H1 (cell line): ENCODE measurements at regions not wholly inside any gene's neighbourhood (a gene's known extent, or its start where the extent isn't known, plus 50 kb on each side); places are given as distances from the start of the nearest gene placed in this dataset.

Source experiments
- CTCF ChIA-PET: fragments of 300-600 bp; sonication (Branson Sonifier 250); formaldehyde crosslinking; loops from one replicate; lab custom pipeline; 2021; ENCODE audit not compliant: partially characterized antibody; lab: Charles Lee
- POLR2A ChIA-PET: fragments of 300-600 bp; sonication (Branson Sonifier 250); formaldehyde crosslinking; loops from one replicate; lab custom pipeline; 2021; ENCODE audit warnings: inconsistent platforms; ENCODE audit not compliant: partially characterized antibody; lab: Charles Lee
- DNase-seq, 2 experiments: peaks; one replicate each; pipeline versions ENCODE4 v3.0.0 to v3.0.0-alpha.2; 2010 to 2022; ENCODE audit warnings: low spot score in 2 of 2, low read depth in 1 of 2, mixed read lengths in 1 of 2
- FAIRE-seq: peaks from 2 replicates; lab custom pipeline; 2011; peaks lifted over from hg19 to GRCh38; lab: Jason Lieb, UNC
- H2AFZ ChIP-seq: 2 replicates; pipeline ENCODE4 v1.8.1; 2012; ENCODE audit warnings: low read length, inconsistent platforms
- H2AK5ac ChIP-seq: 2 replicates; pipeline ENCODE4 v1.6.1; 2013; ENCODE audit warnings: low read depth, low read length
- H2BK120ac ChIP-seq: replicated peaks from 2 replicates; pipeline ENCODE3; 2013; ENCODE audit warnings: low read depth, low read length, inconsistent platforms
- H2BK12ac ChIP-seq: 2 replicates; pipeline ENCODE4 v1.6.1; 2013; ENCODE audit warnings: low read depth, low read length
- H2BK15ac ChIP-seq: 2 replicates; pipeline ENCODE4 v1.6.1; 2013; ENCODE audit warnings: low read length
- H2BK20ac ChIP-seq: 2 replicates; pipeline ENCODE4 v1.6.1; 2013; ENCODE audit warnings: low read length
- H2BK5ac ChIP-seq: 2 replicates; pipeline ENCODE4 v1.6.1; 2013; ENCODE audit warnings: low read depth, low read length
- H3K14ac ChIP-seq: 2 replicates; pipeline ENCODE4 v1.6.1; 2013; ENCODE audit warnings: inconsistent platforms; ENCODE audit not compliant: insufficient read length
- H3K18ac ChIP-seq: 2 replicates; pipeline ENCODE4 v1.6.1; 2013; ENCODE audit warnings: low read length; ENCODE audit errors: extremely low read depth
- H3K23ac ChIP-seq: 2 replicates; pipeline ENCODE4 v1.6.1; 2013; ENCODE audit warnings: inconsistent platforms; ENCODE audit not compliant: insufficient read length
- H3K23me2 ChIP-seq: 2 replicates; pipeline ENCODE4 v1.6.1; 2013; ENCODE audit warnings: low read depth, low read length
- H3K27ac ChIP-seq: 2 replicates; pipeline ENCODE4 v1.6.1; 2011; ENCODE audit warnings: low read depth, low read length, inconsistent platforms
- H3K27me3 ChIP-seq, 4 experiments: replicated peaks in 1 of 4; 1 replicate in 1 of 4; 2 replicates in 3 of 4; pipeline versions ENCODE4 v1.6.1 to v1.8.1; 2011 to 2013; ENCODE audit warnings: low read length in 3 of 4, mild to moderate bottlenecking in 3 of 4, inconsistent platforms in 2 of 4, mixed read lengths in 2 of 4, moderate library complexity in 1 of 4; ENCODE audit not compliant: control insufficient read depth in 3 of 4, insufficient read depth in 3 of 4; ENCODE audit errors: extremely low read depth in 1 of 4
- H3K36me3 ChIP-seq, 4 experiments: 2 replicates each; pipeline versions ENCODE4 v1.6.1 to v1.8.1; 2011 to 2013; ENCODE audit warnings: mild to moderate bottlenecking in 4 of 4, low read length in 3 of 4, moderate library complexity in 2 of 4, control low read depth in 1 of 4, inconsistent platforms in 1 of 4; ENCODE audit not compliant: insufficient read depth in 4 of 4, control insufficient read depth in 2 of 4
- H3K4ac ChIP-seq: replicated peaks from 2 replicates; pipeline ENCODE3; 2013; ENCODE audit warnings: low read length, low read depth, mixed read lengths, inconsistent platforms; ENCODE audit not compliant: insufficient read length
- H3K4me1 ChIP-seq, 4 experiments: replicated peaks in 1 of 4; 1 replicate in 1 of 4; 2 replicates in 3 of 4; pipeline versions ENCODE4 v1.6.1 to v1.8.1; 2011 to 2013; ENCODE audit warnings: low read length in 3 of 4, inconsistent platforms in 2 of 4, mixed read lengths in 1 of 4; ENCODE audit not compliant: insufficient read depth in 4 of 4, control insufficient read depth in 3 of 4
- H3K4me2 ChIP-seq, 2 experiments: 2 replicates each; pipeline versions ENCODE4 v1.6.1 to v1.8.1; 2011 to 2013; ENCODE audit warnings: low read depth in 2 of 2, low read length in 2 of 2, control low read depth in 1 of 2, inconsistent platforms in 1 of 2, mild to moderate bottlenecking in 1 of 2; ENCODE audit not compliant: insufficient read depth in 1 of 2
- H3K4me3 ChIP-seq, 4 experiments: fragments of 200-600, 300-600 bp in 1 of 4; sonication (generic), shearing (Covaris generic), sonication (Bioruptor Twin) in 1 of 4; 2 replicates each; pipeline versions ENCODE4 v1.5.1 to v1.8.1; 2011 to 2016; ENCODE audit warnings: low read length in 4 of 4, low read depth in 3 of 4, control low read depth in 2 of 4, inconsistent platforms in 2 of 4, mild to moderate bottlenecking in 2 of 4, mixed read lengths in 1 of 4, moderate library complexity in 1 of 4; ENCODE audit not compliant: insufficient read depth in 2 of 4; ENCODE audit errors: extremely low read depth in 1 of 4
- H3K56ac ChIP-seq: replicated peaks from 2 replicates; pipeline ENCODE3; 2013; ENCODE audit warnings: low read depth, mild to moderate bottlenecking, mixed read lengths, low read length, inconsistent platforms; ENCODE audit not compliant: insufficient read length
- H3K79me1 ChIP-seq: 2 replicates; pipeline ENCODE4 v1.6.1; 2013; ENCODE audit warnings: low read depth, low read length, control low read depth
- H3K79me2 ChIP-seq, 2 experiments: 2 replicates each; pipeline versions ENCODE4 v1.6.1 to v1.8.1; 2012 to 2013; ENCODE audit warnings: low read length in 2 of 2, mild to moderate bottlenecking in 2 of 2, inconsistent platforms in 1 of 2; ENCODE audit not compliant: insufficient read depth in 2 of 2, control insufficient read depth in 1 of 2
- H3K9ac ChIP-seq, 4 experiments: replicated peaks in 1 of 4; 1 replicate in 1 of 4; 2 replicates in 3 of 4; pipeline versions ENCODE4 v1.6.1 to v1.8.1; 2011 to 2013; ENCODE audit warnings: low read depth in 3 of 4, low read length in 3 of 4, control low read depth in 2 of 4, mild to moderate bottlenecking in 2 of 4, moderate library complexity in 2 of 4, inconsistent platforms in 1 of 4; ENCODE audit errors: extremely low read depth in 1 of 4
- H3K9me3 ChIP-seq, 2 experiments: 2 replicates each; pipeline versions ENCODE4 v1.6.1 to v1.8.1; 2012 to 2013; ENCODE audit warnings: mild to moderate bottlenecking in 2 of 2, moderate library complexity in 2 of 2, control low read depth in 1 of 2, inconsistent platforms in 1 of 2, low read depth in 1 of 2, low read length in 1 of 2, mixed read lengths in 1 of 2; ENCODE audit not compliant: insufficient read depth in 2 of 2
- H4K20me1 ChIP-seq, 2 experiments: replicated peaks in 1 of 2; 2 replicates each; pipeline versions ENCODE3 to v1.8.1; 2011 to 2013; ENCODE audit warnings: inconsistent platforms in 2 of 2, low read length in 2 of 2, mild to moderate bottlenecking in 1 of 2; ENCODE audit not compliant: insufficient read depth in 2 of 2, control insufficient read depth in 1 of 2
- H4K5ac ChIP-seq: 2 replicates; pipeline ENCODE4 v1.6.1; 2013; ENCODE audit warnings: low read length, low read depth, mixed read lengths, inconsistent platforms; ENCODE audit not compliant: insufficient read length
- H4K8ac ChIP-seq: 2 replicates; pipeline ENCODE4 v1.8.0; 2013; ENCODE audit warnings: mild to moderate bottlenecking, moderate library complexity, low read length, inconsistent platforms; ENCODE audit not compliant: insufficient read depth; ENCODE audit errors: extremely low read depth
- H4K91ac ChIP-seq: replicated peaks from 2 replicates; pipeline ENCODE3; 2013; ENCODE audit warnings: low read length, mixed read lengths, inconsistent platforms; ENCODE audit not compliant: insufficient read length
- BCL11A ChIP-seq, 2 experiments: IDR thresholded peaks; one replicate each; pipeline ENCODE4 v1.6.1; 2011; ENCODE audit warnings: low read depth in 2 of 2, low read length in 2 of 2, mild to moderate bottlenecking in 2 of 2
- CBX5 ChIP-seq: fragments of 300-800, 300-1000 bp; sonication (generic); IDR thresholded peaks from 2 replicates; pipeline ENCODE4 v1.7.1; 2016; ENCODE audit warnings: antibody characterized with exemption, low read length, low read depth
- CHD1 ChIP-seq: IDR thresholded peaks from 2 replicates; pipeline ENCODE4 v1.6.1; 2012; ENCODE audit warnings: low read depth, low read length, improper control_type of control experiment
- CTBP2 ChIP-seq: IDR thresholded peaks from 2 replicates; pipeline ENCODE4 v1.7.0; 2011; ENCODE audit warnings: borderline replicate concordance, mild to moderate bottlenecking, moderate library complexity, mixed read lengths, low read length; ENCODE audit not compliant: insufficient read depth, insufficient read length
- KDM1A ChIP-seq: fragments of 200-600, 300-600 bp; sonication (generic); IDR thresholded peaks from 2 replicates; pipeline ENCODE4 v1.7.1; 2016; ENCODE audit warnings: mild to moderate bottlenecking, low read length, borderline replicate concordance
- KDM5A ChIP-seq: fragments of 200-600 bp; IDR thresholded peaks from 2 replicates; pipeline ENCODE4 v1.7.1; 2012; ENCODE audit warnings: mild to moderate bottlenecking, low read length, inconsistent platforms, mixed read lengths
- MAFK ChIP-seq: IDR thresholded peaks from 2 replicates; pipeline ENCODE4 v1.6.1; 2012; ENCODE audit warnings: low read depth, mild to moderate bottlenecking, improper control_type of control experiment, low read length
- NRF1 ChIP-seq: IDR thresholded peaks from 2 replicates; pipeline ENCODE4 v1.6.1; 2011; ENCODE audit warnings: mild to moderate bottlenecking, low read depth, low read length, improper control_type of control experiment
- POLR2AphosphoS5 ChIP-seq: IDR thresholded peaks from 2 replicates; pipeline ENCODE4 v1.6.1; 2011; ENCODE audit warnings: low read depth, low read length
- RBBP5 ChIP-seq: IDR thresholded peaks from 2 replicates; pipeline ENCODE4 v1.7.1; 2012; ENCODE audit warnings: low read depth, mild to moderate bottlenecking, inconsistent platforms, low read length, moderate library complexity, borderline replicate concordance
- RNF2 ChIP-seq: fragments of 200-900, 300-1000 bp; sonication (generic); IDR thresholded peaks from 2 replicates; pipeline ENCODE4 v1.7.1; 2016; ENCODE audit warnings: borderline replicate concordance, low read depth, mild to moderate bottlenecking, antibody characterized with exemption, low read length; ENCODE audit not compliant: poor library complexity, severe bottlenecking; ENCODE audit errors: missing control alignments
- SUZ12 ChIP-seq: fragments of 200-600 bp; sonication (generic); IDR thresholded peaks from 2 replicates; pipeline ENCODE4 v1.6.1; 2012; ENCODE audit warnings: mild to moderate bottlenecking, inconsistent platforms, low read length, moderate library complexity, mixed read lengths
- TAF1 ChIP-seq: IDR thresholded peaks from 2 replicates; pipeline ENCODE4 v1.6.1; 2011; ENCODE audit warnings: mild to moderate bottlenecking, low read depth, low read length
- TEAD4 ChIP-seq: IDR thresholded peaks from 2 replicates; pipeline ENCODE4 v1.6.1; 2012; ENCODE audit warnings: low read depth, low read length, inconsistent platforms, mixed read lengths
- YY1 ChIP-seq: IDR thresholded peaks from 2 replicates; pipeline ENCODE4 v1.6.1; 2011; ENCODE audit warnings: low read depth, mild to moderate bottlenecking, low read length
- WGBS, 2 experiments: shearing (Covaris generic) in 1 of 2; methylation state at CpG; one replicate each; pipeline versions ENCODE4 v1.1.6 to v1.1.7; 2013 to 2015; ENCODE audit warnings: low lambda C conversion rate in 2 of 2, mixed read lengths in 2 of 2, inconsistent platforms in 1 of 2, low coverage in 1 of 2, missing lambda C conversion rate in 1 of 2; ENCODE audit not compliant: insufficient replicate concordance in 2 of 2, insufficient coverage in 1 of 2, insufficient read length in 1 of 2; ENCODE audit errors: extremely low coverage in 1 of 2, missing lambda C conversion rate in 1 of 2; 5-methylcytosine and 5-hydroxymethylcytosine counted together

DNA sequence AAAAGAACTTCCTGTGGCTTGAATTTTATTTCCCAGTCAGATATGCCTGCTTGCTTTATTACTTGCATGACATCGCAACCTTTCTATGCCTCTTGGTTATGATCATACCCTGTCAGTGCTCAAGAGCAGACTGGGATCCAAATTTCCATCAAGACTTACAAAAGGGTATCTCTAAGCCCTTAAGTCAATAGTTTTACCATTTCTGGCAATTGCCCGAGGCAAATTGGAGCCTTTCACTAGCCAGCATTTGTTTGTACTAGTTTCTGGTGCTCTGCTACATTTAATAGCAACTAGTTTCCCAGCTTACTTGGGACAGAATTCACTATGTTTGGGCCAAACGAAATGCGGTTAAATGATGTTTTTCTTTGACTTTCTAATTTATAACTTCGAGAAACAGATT is 73.2 kb upstream of the ITM2A start:
- Histone ChIP-seq H3K79me2 (no peaks in the 10 kb centered on the region), H3K79me1 (no peaks in the 10 kb centered on the region), H2BK5ac (no peak overlapping the region)

More for the DNA sequence above, 73.2 kb upstream of the ITM2A start:
- ChIA-PET POLR2A (no interaction called here), CTCF (interaction anchor here (0.5 to 1.0 kb wide), 2 partner anchors 27 to 86 kb away, joined by 3 to 6 read pairs; no protein-coding TSS in a partner anchor)
- Histone ChIP-seq H4K91ac (no peak overlapping the region), H2BK12ac (no peak overlapping the region), H3K14ac (no peak overlapping the region), H3K23me2 (no peaks in the 10 kb centered on the region), H3K27me3 (no peaks in the 10 kb centered on the region), H4K5ac (no peak overlapping the region), H3K9ac (no peak overlapping the region), H3K4me2 (no peak overlapping the region), H3K4me3 (no peak overlapping the region), H2BK20ac (no peak overlapping the region), H3K4ac (no peak overlapping the region), H3K27ac (no peak overlapping the region), H2BK120ac (no peak overlapping the region), H3K18ac (no peak overlapping the region), H3K9me3 (no peaks in the 10 kb centered on the region), H4K8ac (no peak overlapping the region), H3K23ac (no peak overlapping the region), H2AFZ (no peak overlapping the region), H4K20me1 (no peaks in the 10 kb centered on the region), H3K56ac (no peak overlapping the region), H2BK15ac (no peak overlapping the region), H3K4me1 (no peaks in the 10 kb centered on the region), H3K36me3 (no peaks in the 10 kb centered on the region), H2AK5ac (no peak overlapping the region)
- no peak for FAIRE-seq
- WGBS, 2 experiments: 86% methylated on average over 5 of the region's 5 CpGs; no CpG with 5 or more reads in 1 of the 2 experiments
- DNase-seq: no peak
- TF ChIP-seq YY1 (no peak), KDM5A (no peak), TEAD4 (no peak), MAFK (no peak), RNF2 (no peak), KDM1A (no peak), BCL11A (IDR thresholded peaks at IDR 0.05; ENCODE audit: low read depth in 2 of 2, low read length in 2 of 2) (no peak), POLR2AphosphoS5 (no peak), NRF1 (no peak), SUZ12 (no peak), CBX5 (no peak), CHD1 (no peak), CTBP2 (no peak), RBBP5 (no peak), TAF1 (no peak)
